ENCODE measurements at regions not wholly inside any gene's neighbourhood (a gene's known extent, or its start where the extent isn't known, plus 50 kb on each side); places are given as distances from the start of the nearest gene placed in this dataset.

GRCh38 chr12:94092516-94093241, 55.7 kb upstream of the PLXNC1 start:
- Histone ChIP-seq H3K27ac (no peak overlapping the region), H3K27me3 (no peaks in the 10 kb centered on the region), H3K4me1 (no peaks in the 10 kb centered on the region), H3K36me3 (replicated peaks in 1 of 2; ENCODE audit: insufficient read depth in 1 of 2, low read depth in 2 of 2) (no peaks in the 10 kb centered on the region), H3K9me3 (no peaks in the 10 kb centered on the region), H3K4me3 (no peak overlapping the region)
- WGBS, 2 donors = 71 to 76% methylated on average over 12 to 13 of the region's 13 CpGs
- intact Hi-C loops (cut with DNase I) = no loop called here
- ATAC-seq (no peak), DNase-seq (peak in 2 of 4 donors; percentile 21 to 25)
- TF ChIP-seq CTCF (IDR thresholded peaks at IDR 0.05) (no peak), POLR2A (IDR thresholded peaks at IDR 0.05) (no peak)

GRCh38 chr12:94094700-94095099, 53.7 kb upstream of the PLXNC1 start:
- ATAC-seq (no peak), DNase-seq (no peak)
- 80 to 87% methylated on average over 2 of the region's 2 CpGs for WGBS, 2 donors
- Histone ChIP-seq H3K4me1 (no peaks in the 10 kb centered on the region), H3K4me3 (no peak overlapping the region), H3K36me3 (replicated peaks in 1 of 2; ENCODE audit: insufficient read depth in 1 of 2, low read depth in 2 of 2) (no peaks in the 10 kb centered on the region), H3K9me3 (no peaks in the 10 kb centered on the region), H3K27ac (no peak overlapping the region), H3K27me3 (no peaks in the 10 kb centered on the region)
- TF ChIP-seq CTCF (IDR thresholded peaks at IDR 0.05) (no peak), POLR2A (IDR thresholded peaks at IDR 0.05) (no peak)
- intact Hi-C loops (cut with DNase I) = no loop called here

GRCh38 chr12:94095618-94096017, 52.8 kb upstream of the PLXNC1 start:
- H3K4me1 ChIP-seq = no peaks in the 10 kb centered on the region
- DNase-seq (no peak), ATAC-seq (no peak)
- H3K27me3 ChIP-seq = no peaks in the 10 kb centered on the region
- no peak overlapping the region for H3K27ac ChIP-seq
- H3K9me3 ChIP-seq = no peaks in the 10 kb centered on the region
- no peaks in the 10 kb centered on the region for H3K36me3 ChIP-seq (replicated peaks in 1 of 2; ENCODE audit: insufficient read depth in 1 of 2, low read depth in 2 of 2)
- no peak for TF ChIP-seq POLR2A (IDR thresholded peaks at IDR 0.05)
- no peak for TF ChIP-seq CTCF (IDR thresholded peaks at IDR 0.05)
- intact Hi-C loops (cut with DNase I) = no loop called here
- 59 to 61% methylated on average over 2 of the region's 2 CpGs for WGBS, 2 donors
- H3K4me3 ChIP-seq = no peak overlapping the region

- Histone ChIP-seq H3K4me1 (peaks cover 12% of the 10 kb centered on the region), H3K27ac (no peak overlapping the region), H3K4me3 (no peak overlapping the region), H3K9me3 (no peaks in the 10 kb centered on the region), H3K27me3 (no peaks in the 10 kb centered on the region), H3K36me3 (replicated peaks in 1 of 2; ENCODE audit: insufficient read depth in 1 of 2, low read depth in 2 of 2) (no peaks in the 10 kb centered on the region)
- DNase-seq (no peak), ATAC-seq (no peak)
- intact Hi-C loops (cut with DNase I) = no loop called here
- TF ChIP-seq CTCF (IDR thresholded peaks at IDR 0.05) (no peak), POLR2A (IDR thresholded peaks at IDR 0.05) (no peak)
- WGBS, 2 donors = 30 to 51% methylated on average over 3 of the region's 3 CpGs
Observed at GRCh38 chr12:94098466-94098865, 49.9 kb upstream of the PLXNC1 start.
